Liver (tissue), 8 donors: ENCODE measurements at regions not wholly inside any gene's neighbourhood (a gene's known extent, or its start where the extent isn't known, plus 50 kb on each side); places are given as distances from the start of the nearest gene placed in this dataset.

ENCODE experiments used
- DNase-seq: peaks from one replicate; pipeline ENCODE4 v3.0.0-alpha.2; 2017; ENCODE audit warnings: low spot score
- H3K27ac ChIP-seq, 2 donors: one replicate each; pipeline ENCODE4 v1.7.0; 2013; ENCODE audit warnings: inconsistent platforms in 2 of 2, low read length in 2 of 2, control low read depth in 1 of 2, low read depth in 1 of 2, mild to moderate bottlenecking in 1 of 2
- H3K27me3 ChIP-seq, 4 donors: one replicate each; pipeline versions ENCODE4 v1.6.1 to v1.7.0; 2013; ENCODE audit warnings: low read length in 3 of 4, inconsistent platforms in 1 of 4, mild to moderate bottlenecking in 1 of 4, moderate library complexity in 1 of 4; ENCODE audit not compliant: control insufficient read depth in 4 of 4, insufficient read depth in 4 of 4
- H3K36me3 ChIP-seq, 4 donors: one replicate each; pipeline versions ENCODE4 v1.6.1 to v1.7.0; 2013; ENCODE audit warnings: low read length in 3 of 4, mild to moderate bottlenecking in 3 of 4, low read depth in 1 of 4, moderate library complexity in 1 of 4; ENCODE audit not compliant: control insufficient read depth in 4 of 4, insufficient read depth in 3 of 4
- H3K4me1 ChIP-seq, 4 donors: one replicate each; pipeline versions ENCODE4 v1.6.1 to v1.7.0; 2013; ENCODE audit warnings: low read length in 3 of 4, mild to moderate bottlenecking in 3 of 4, moderate library complexity in 1 of 4; ENCODE audit not compliant: control insufficient read depth in 4 of 4, insufficient read depth in 4 of 4
- H3K4me3 ChIP-seq, 3 donors: one replicate each; pipeline versions ENCODE4 v1.6.1 to v1.7.0; 2013; ENCODE audit warnings: low read length in 3 of 3, control low read depth in 1 of 3, low read depth in 1 of 3, mild to moderate bottlenecking in 1 of 3
- H3K9ac ChIP-seq, 2 donors: one replicate each; pipeline ENCODE4 v1.7.0; 2013; ENCODE audit warnings: low read length in 2 of 2, mild to moderate bottlenecking in 2 of 2, moderate library complexity in 2 of 2, control low read depth in 1 of 2, low read depth in 1 of 2
- H3K9me3 ChIP-seq, 4 donors: one replicate each; pipeline versions ENCODE4 v1.6.1 to v1.7.0; 2013; ENCODE audit warnings: low read length in 3 of 4; ENCODE audit not compliant: control insufficient read depth in 4 of 4
- ATF3 ChIP-seq: IDR thresholded peaks from 2 replicates; pipeline ENCODE4 v1.6.1; 2016; ENCODE audit warnings: antibody characterized with exemption
- CTCF ChIP-seq: fragments of 150-350 bp; IDR thresholded peaks from 2 replicates; pipeline ENCODE4 v1.5.1; 2017; ENCODE audit warnings: improper control_type of control experiment, low read depth, low read length; ENCODE audit not compliant: missing input control
- EGR1 ChIP-seq, 2 donors: IDR thresholded peaks; 2 replicates each; pipeline ENCODE4 v1.6.1; 2016 to 2018; ENCODE audit warnings: antibody characterized with exemption in 2 of 2, low read depth in 2 of 2
- FOXA1 ChIP-seq: IDR thresholded peaks from 2 replicates; pipeline ENCODE4 v1.6.1; 2016; ENCODE audit warnings: antibody characterized with exemption
- FOXA2 ChIP-seq: IDR thresholded peaks from 2 replicates; pipeline ENCODE4 v1.6.1; 2016; ENCODE audit warnings: antibody characterized with exemption
- GABPA ChIP-seq, 2 donors: IDR thresholded peaks in 1 of 2; conservative IDR thresholded peaks in 1 of 2; 2 replicates each; pipeline ENCODE4 v1.6.1; 2016; ENCODE audit warnings: antibody characterized with exemption in 2 of 2, mild to moderate bottlenecking in 1 of 2, moderate library complexity in 1 of 2
- HNF4A ChIP-seq, 2 donors: conservative IDR thresholded peaks; 2 replicates each; pipeline ENCODE4 v1.6.1; 2016; ENCODE audit warnings: antibody characterized with exemption in 2 of 2, mild to moderate bottlenecking in 2 of 2
- HNF4G ChIP-seq: IDR thresholded peaks from 2 replicates; pipeline ENCODE4 v1.6.1; 2016; ENCODE audit warnings: antibody characterized with exemption
- JUND ChIP-seq, 2 donors: IDR thresholded peaks; 2 replicates each; pipeline ENCODE4 v1.6.1; 2016; ENCODE audit warnings: antibody characterized with exemption in 2 of 2
- MAX ChIP-seq: IDR thresholded peaks from 2 replicates; pipeline ENCODE4 v1.6.1; 2016; ENCODE audit warnings: antibody characterized with exemption
- NR2F2 ChIP-seq: IDR thresholded peaks from 2 replicates; pipeline ENCODE4 v1.6.1; 2016; ENCODE audit warnings: antibody characterized with exemption
- RAD21 ChIP-seq, 2 donors: IDR thresholded peaks; 2 replicates each; pipeline ENCODE4 v1.6.1; 2016; ENCODE audit warnings: antibody characterized with exemption in 2 of 2, mild to moderate bottlenecking in 2 of 2
- REST ChIP-seq: IDR thresholded peaks from 2 replicates; pipeline ENCODE4 v1.6.1; 2016; ENCODE audit warnings: antibody characterized with exemption, mild to moderate bottlenecking
- RXRA ChIP-seq, 2 donors: IDR thresholded peaks; 2 replicates each; pipeline ENCODE4 v1.6.1; 2017 to 2018; ENCODE audit warnings: antibody characterized with exemption in 2 of 2, mild to moderate bottlenecking in 1 of 2
- SP1 ChIP-seq: IDR thresholded peaks from 2 replicates; pipeline ENCODE4 v1.6.1; 2018; ENCODE audit warnings: antibody characterized with exemption, mild to moderate bottlenecking
- TAF1 ChIP-seq: conservative IDR thresholded peaks from 2 replicates; pipeline ENCODE4 v1.6.1; 2016; ENCODE audit warnings: antibody characterized with exemption, mild to moderate bottlenecking
- YY1 ChIP-seq: IDR thresholded peaks from 2 replicates; pipeline ENCODE4 v1.6.1; 2016; ENCODE audit warnings: antibody characterized with exemption, mild to moderate bottlenecking
- ZBTB33 ChIP-seq: IDR thresholded peaks from 2 replicates; pipeline ENCODE4 v1.6.1; 2016; ENCODE audit warnings: antibody characterized with exemption
- WGBS: extraction: QIAGEN DNeasy Blood & Tissue Kit; methylation state at CpG from one replicate; pipeline ENCODE4 v1.1.7; 2013; 5-methylcytosine and 5-hydroxymethylcytosine counted together
- donor health status: healthy.
- donor health status: healthy.
- donor health status: healthy.
- donor health status: healthy.
- donor health status: healthy.

GRCh38 chr4:148730766-148731165, 288.6 kb upstream of the NR3C2 start:
- Histone ChIP-seq H3K9ac (no peak overlapping the region), H3K4me3 (no peak overlapping the region), H3K27me3 (no peaks in the 10 kb centered on the region), H3K9me3 (no peaks in the 10 kb centered on the region), H3K36me3 (no peaks in the 10 kb centered on the region), H3K4me1 (no peaks in the 10 kb centered on the region), H3K27ac (no peak overlapping the region)
- TF ChIP-seq EGR1 (IDR thresholded peaks at IDR 0.05; ENCODE audit: low read depth in 2 of 2) = no peak
- no peak for TF ChIP-seq ZBTB33
- TF ChIP-seq HNF4G = no peak
- TF ChIP-seq CTCF = no peak
- TF ChIP-seq ATF3 = no peak
- no peak for TF ChIP-seq FOXA1
- no peak for TF ChIP-seq MAX
- no peak for TF ChIP-seq JUND (IDR thresholded peaks at IDR 0.05)
- TF ChIP-seq REST = no peak
- TF ChIP-seq YY1 = no peak
- TF ChIP-seq NR2F2 = no peak
- TF ChIP-seq GABPA (IDR thresholded peaks at IDR 0.05 in 1 of 2, conservative IDR thresholded peaks at IDR 0.05 in 1 of 2) = no peak
- no peak for TF ChIP-seq RXRA (IDR thresholded peaks at IDR 0.05)
- no peak for TF ChIP-seq FOXA2
- TF ChIP-seq RAD21 (IDR thresholded peaks at IDR 0.05) = no peak
- TF ChIP-seq TAF1 = no peak
- TF ChIP-seq HNF4A (conservative IDR thresholded peaks at IDR 0.05) = no peak
- no peak for TF ChIP-seq SP1
- no peak for DNase-seq
- 83% methylated on average over 4 of the region's 4 CpGs for WGBS
